GM12892 (cell line): ENCODE measurements at regions not wholly inside any gene's neighbourhood (a gene's known extent, or its start where the extent isn't known, plus 50 kb on each side); places are given as distances from the start of the nearest gene placed in this dataset.

Experiments
- DNase-seq: peaks from one replicate; pipeline ENCODE4 v3.0.0; 2011; ENCODE audit not compliant: insufficient read length
- FAIRE-seq: peaks from 2 replicates; lab custom pipeline; 2011; peaks lifted over from hg19 to GRCh38; lab: Jason Lieb, UNC
- POLR2A ChIP-seq: IDR thresholded peaks from 2 replicates; pipeline ENCODE4 v1.6.1; 2011; ENCODE audit warnings: low read depth, low read length, control low read depth
- POLR2AphosphoS5 ChIP-seq: IDR thresholded peaks from 2 replicates; pipeline ENCODE4 v1.6.1; 2011; ENCODE audit warnings: low read depth, low read length, control low read depth
- TAF1 ChIP-seq: IDR thresholded peaks from 2 replicates; pipeline ENCODE4 v1.6.1; 2011; ENCODE audit warnings: low read depth, mild to moderate bottlenecking, control low read depth, low read length, borderline replicate concordance

- TF ChIP-seq POLR2A (no peak), POLR2AphosphoS5 (no peak), TAF1 (no peak)
- no peak for FAIRE-seq
- no peak for DNase-seq
Observed at GRCh38 chr5:12246036-12246435, 341.8 kb upstream of the CTNND2 start.

DNA sequence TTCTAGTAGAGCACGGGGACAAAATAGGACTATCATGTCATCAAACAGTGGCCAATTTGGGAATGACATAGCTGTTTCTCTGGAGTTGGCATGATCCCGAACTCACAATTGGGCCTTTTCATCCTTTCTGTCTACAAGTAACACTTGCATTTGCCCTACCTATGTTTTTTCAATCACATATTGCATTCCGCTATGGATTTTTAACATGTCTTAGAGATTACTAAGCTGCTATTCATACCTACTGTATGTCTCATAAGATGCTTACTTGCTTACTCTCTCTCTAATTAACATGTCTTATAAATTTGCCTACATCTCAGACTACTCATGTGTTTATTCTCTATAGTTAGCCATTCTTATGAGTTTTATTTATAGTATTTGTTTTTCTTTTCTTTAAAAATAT, 341.2 kb upstream of the CTNND2 start:
- FAIRE-seq (no peak), DNase-seq (no peak)
- TF ChIP-seq POLR2AphosphoS5 (no peak), TAF1 (no peak), POLR2A (no peak)

- no peak for DNase-seq
- no peak for FAIRE-seq
- TF ChIP-seq POLR2AphosphoS5, result no peak
- TF ChIP-seq POLR2A, result no peak
- no peak for TF ChIP-seq TAF1
Observed at GRCh38 chr5:12242950-12243888, 339.0 kb upstream of the CTNND2 start.

DNA sequence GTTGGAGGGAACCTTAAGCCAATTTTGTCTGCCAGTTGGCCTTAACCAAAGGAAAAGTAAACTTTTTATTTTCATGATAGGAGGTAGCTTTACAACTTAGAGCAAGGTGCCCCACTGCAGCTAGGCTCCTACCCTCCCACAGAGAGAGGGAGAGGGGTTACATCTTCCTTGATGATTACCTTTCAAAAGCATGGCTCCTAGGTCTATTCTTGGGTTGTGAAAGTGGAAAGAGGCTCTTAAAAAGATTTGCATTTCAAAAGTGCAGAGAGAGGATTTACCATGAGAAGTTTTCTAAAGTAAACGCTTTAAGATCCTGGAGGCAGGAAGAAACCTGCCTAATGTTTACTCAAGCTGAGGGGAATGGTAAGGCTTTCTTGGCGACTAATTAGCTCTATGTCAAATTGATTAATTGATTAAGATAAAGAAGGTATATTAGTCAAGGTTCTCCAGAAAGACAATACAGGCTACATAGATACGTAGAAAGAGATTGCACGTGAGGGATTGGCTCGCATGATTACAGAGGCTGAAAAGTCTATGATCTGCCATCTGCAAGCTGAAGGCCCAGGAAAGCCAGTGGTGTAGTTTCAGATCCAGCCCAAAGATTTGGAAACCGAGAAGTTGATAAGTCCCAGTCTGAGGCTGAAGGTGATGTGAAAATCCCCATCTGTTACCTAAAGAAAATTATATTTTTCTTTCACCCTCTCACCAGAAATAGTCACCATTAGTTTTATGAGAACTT, 333.8 kb upstream of the CTNND2 start:
- DNase-seq (no peak), FAIRE-seq (no peak)
- no peak for TF ChIP-seq TAF1
- no peak for TF ChIP-seq POLR2A
- no peak for TF ChIP-seq POLR2AphosphoS5

DNA sequence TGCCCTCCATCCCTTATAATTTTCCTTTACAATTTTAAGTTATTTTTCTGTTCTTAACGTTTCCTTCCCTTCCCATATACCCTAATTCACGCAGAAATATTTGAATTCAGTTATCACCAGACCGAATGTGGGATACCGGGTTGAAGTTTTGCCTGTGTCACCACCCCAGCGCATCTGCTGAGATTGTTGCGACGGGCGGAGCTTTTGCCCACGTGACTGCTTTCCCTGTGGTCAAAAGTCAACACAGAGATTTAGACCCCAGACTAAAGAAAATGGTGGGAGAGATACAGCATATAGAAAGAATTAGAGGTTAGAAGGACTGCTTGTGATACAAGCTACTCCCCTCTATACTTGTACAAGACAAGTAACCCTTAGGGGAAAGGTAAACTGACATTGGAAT, 326.4 kb upstream of the CTNND2 start:
- DNase-seq (no peak), FAIRE-seq (no peak)
- TF ChIP-seq POLR2AphosphoS5, result no peak
- TF ChIP-seq POLR2A, result no peak
- TF ChIP-seq TAF1, result no peak

GRCh38 chr5:12217039-12217438, 312.8 kb upstream of the CTNND2 start:
- no peak for TF ChIP-seq TAF1
- no peak for TF ChIP-seq POLR2AphosphoS5
- TF ChIP-seq POLR2A, result no peak
- FAIRE-seq (no peak), DNase-seq (no peak)

DNA sequence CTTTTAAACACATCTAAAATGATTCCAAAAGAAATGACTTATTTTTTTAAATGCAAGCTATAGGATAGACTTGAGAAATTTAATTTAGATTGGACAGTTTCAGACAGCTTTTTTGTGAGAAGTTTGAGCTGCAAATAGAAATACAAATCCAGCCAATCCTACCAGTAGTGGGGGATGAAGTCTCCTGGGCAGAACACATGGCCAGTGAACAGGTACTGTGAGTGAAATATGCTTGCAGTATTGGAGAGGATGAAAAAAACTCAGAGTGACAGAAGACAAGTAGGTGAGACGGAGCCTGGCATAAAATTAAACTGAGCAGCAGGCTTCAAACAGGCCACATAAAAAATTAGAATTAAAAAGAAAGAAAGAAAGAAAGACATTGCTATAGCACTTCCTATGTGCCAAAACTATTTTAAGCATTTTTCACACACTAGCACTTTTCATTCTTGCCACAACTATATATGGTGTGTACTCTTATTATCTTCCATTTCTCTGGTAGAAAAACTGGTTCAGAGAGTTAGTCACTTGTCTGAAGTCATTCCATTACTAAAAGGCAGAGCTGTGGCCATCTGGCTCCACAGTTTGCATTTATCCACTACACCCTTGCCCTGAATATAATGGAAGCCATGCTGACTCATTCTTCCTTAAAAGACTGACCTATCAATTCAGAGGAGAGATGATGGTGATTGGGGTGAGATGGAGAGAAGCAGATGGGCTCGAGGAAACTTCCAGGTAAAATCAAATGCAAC, 310.2 kb upstream of the CTNND2 start:
- no peak for DNase-seq
- FAIRE-seq, result no peak
- TF ChIP-seq POLR2AphosphoS5 (no peak), POLR2A (no peak), TAF1 (no peak)

GRCh38 chr5:12208366-12209100, 304.3 kb upstream of the CTNND2 start:
- FAIRE-seq, result no peak
- TF ChIP-seq POLR2AphosphoS5 (no peak), TAF1 (no peak), POLR2A (no peak)

DNA sequence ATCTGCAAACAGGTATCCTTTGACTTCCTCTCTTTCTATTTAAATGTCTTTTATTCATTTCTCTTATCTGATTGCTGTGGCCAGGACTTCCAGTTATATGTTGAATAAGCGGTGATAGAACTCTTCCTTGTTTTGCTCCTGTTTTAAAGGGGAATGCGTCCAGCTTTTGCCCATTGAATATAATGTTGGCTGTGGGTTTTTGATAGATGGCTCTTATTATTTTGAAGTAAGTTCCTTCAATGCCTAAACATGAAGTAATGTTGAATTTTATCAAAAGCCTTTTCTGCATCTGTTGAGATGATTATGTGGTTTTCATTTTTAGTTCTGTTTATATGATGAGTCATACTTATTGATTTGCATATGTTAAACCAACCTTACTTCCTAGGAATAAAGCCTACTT, 300.5 kb upstream of the CTNND2 start:
- DNase-seq, result no peak
- no peak for FAIRE-seq
- TF ChIP-seq POLR2A (no peak), TAF1 (no peak), POLR2AphosphoS5 (no peak)

More at GRCh38 chr5:12208366-12209100, 304.3 kb upstream of the CTNND2 start:
- no peak for DNase-seq

- TF ChIP-seq TAF1 (no peak), POLR2A (no peak), POLR2AphosphoS5 (no peak)
- FAIRE-seq (no peak), DNase-seq (no peak)
Observed at GRCh38 chr5:12193536-12193935, 289.3 kb upstream of the CTNND2 start.

GRCh38 chr5:12183003-12183402, 278.8 kb upstream of the CTNND2 start:
- DNase-seq (no peak), FAIRE-seq (no peak)
- TF ChIP-seq POLR2A, result no peak
- no peak for TF ChIP-seq POLR2AphosphoS5
- TF ChIP-seq TAF1, result no peak

- FAIRE-seq, result no peak
- TF ChIP-seq TAF1, result no peak
- no peak for TF ChIP-seq POLR2A
- TF ChIP-seq POLR2AphosphoS5, result no peak
- DNase-seq, result no peak
Observed at GRCh38 chr5:12177851-12178250, 273.6 kb upstream of the CTNND2 start.
